ENCODE measurements at regions not wholly inside any gene's neighbourhood (a gene's known extent, or its start where the extent isn't known, plus 50 kb on each side); places are given as distances from the start of the nearest gene placed in this dataset.

GRCh38 chr10:114767101-114767985, 54.2 kb upstream of the FHIP2A start:
- POLR2A ChIA-PET, result no interaction called here
- H3K36me3 Mint-ChIP-seq, result no peaks in the 10 kb centered on the region
- ATAC-seq (peak; percentile 33 to 52), DNase-seq (peak in 3 of 10 donors; percentile 1 to 19 (median 4))
- no peaks in the 10 kb centered on the region for H3K9me3 Mint-ChIP-seq
- H3K27ac Mint-ChIP-seq, result peak overlapping the region in 1 of 10 donors; percentile 49
- peaks cover 29 to 51% (median 30%) of the 10 kb centered on the region in 5 donors for H3K27me3 Mint-ChIP-seq
- peak overlapping the region; percentile 67 to 84 (median 80) for H3K4me3 Mint-ChIP-seq
- peaks cover 2 to 16% (median 14%) of the 10 kb centered on the region in 4 donors for H3K4me1 Mint-ChIP-seq

- DNase-seq (peak in 3 of 10 donors; percentile 3 to 17 (median 6)), ATAC-seq (peak; percentile 29 to 72)
- peaks cover 2 to 16% (median 14%) of the 10 kb centered on the region in 4 donors for H3K4me1 Mint-ChIP-seq
- H3K27me3 Mint-ChIP-seq, result peaks cover 20 to 43% (median 24%) of the 10 kb centered on the region in 5 donors
- POLR2A ChIA-PET, result no interaction called here
- peak overlapping the region in 1 of 10 donors; percentile 39 for H3K27ac Mint-ChIP-seq
- H3K4me3 Mint-ChIP-seq, result peak overlapping the region; percentile 54 to 77 (median 70)
- no peaks in the 10 kb centered on the region for H3K36me3 Mint-ChIP-seq
- no peaks in the 10 kb centered on the region for H3K9me3 Mint-ChIP-seq
Observed at GRCh38 chr10:114767986-114768821, 53.4 kb upstream of the FHIP2A start.

- ATAC-seq (no peak), DNase-seq (no peak)
- Mint-ChIP-seq H3K4me1 (peaks cover 2 to 16% (median 14%) of the 10 kb centered on the region in 4 donors), H3K4me3 (peak overlapping the region in 1 of 10 donors; percentile 47), H3K27ac (no peak overlapping the region), H3K9me3 (no peaks in the 10 kb centered on the region), H3K27me3 (peaks cover 12 to 32% (median 25%) of the 10 kb centered on the region in 5 donors), H3K36me3 (no peaks in the 10 kb centered on the region)
- POLR2A ChIA-PET, result no interaction called here
Observed at GRCh38 chr10:114770009-114770408, 51.6 kb upstream of the FHIP2A start.

- Mint-ChIP-seq H3K4me3 (no peak overlapping the region), H3K4me1 (peaks cover 2 to 16% (median 14%) of the 10 kb centered on the region in 4 donors), H3K9me3 (no peaks in the 10 kb centered on the region), H3K36me3 (no peaks in the 10 kb centered on the region), H3K27me3 (peaks cover 10 to 27% (median 22%) of the 10 kb centered on the region in 5 donors), H3K27ac (no peak overlapping the region)
- POLR2A ChIA-PET, result no interaction called here
- DNase-seq (no peak), ATAC-seq (no peak)
Observed at GRCh38 chr10:114771157-114771556, 50.4 kb upstream of the FHIP2A start.

- no peak for ATAC-seq
- Mint-ChIP-seq H3K36me3 (no peaks in the 10 kb centered on the region), H3K4me1 (peaks cover 2 to 14% (median 12%) of the 10 kb centered on the region in 4 donors), H3K27me3 (peaks cover 5 to 22% (median 16%) of the 10 kb centered on the region in 5 donors), H3K27ac (no peak overlapping the region), H3K9me3 (no peaks in the 10 kb centered on the region), H3K4me3 (no peak overlapping the region)
- POLR2A ChIA-PET, result no interaction called here
- DNase-seq, result no peak
Observed at GRCh38 chr10:114771749-114772148, 49.8 kb upstream of the FHIP2A start.

Data from naive thymus-derived CD8-positive, alpha-beta T cell (primary cell).